ENCODE measurements at regions not wholly inside any gene's neighbourhood (a gene's known extent, or its start where the extent isn't known, plus 50 kb on each side); places are given as distances from the start of the nearest gene placed in this dataset.
A peak's percentile ranks its signal among the peaks of the same experiment; 100 is the strongest.

DNA sequence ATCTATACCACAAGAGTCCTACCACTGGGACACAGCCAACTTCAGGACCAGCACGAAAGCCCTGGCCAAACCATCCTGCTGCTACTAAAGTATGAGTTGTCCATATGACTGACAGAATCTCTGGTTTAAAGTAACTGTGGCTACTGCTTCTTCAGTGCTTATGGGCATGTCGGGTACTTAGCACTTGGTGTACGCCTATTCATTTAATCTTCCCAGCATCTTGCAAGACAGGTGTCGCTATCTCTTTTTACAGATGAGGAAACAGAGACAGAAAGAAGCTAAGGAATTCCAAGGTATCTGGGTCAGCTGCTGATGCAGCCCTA is 203.4 kb upstream of the ID2 start:
- H3K4me3 Mint-ChIP-seq: no peak overlapping the region
- 86 to 90% methylated on average over 4 of the region's 4 CpGs for WGBS, 2 experiments (ENCODE audit: insufficient coverage in 1 of 2, insufficient read length in 1 of 2)

DNA sequence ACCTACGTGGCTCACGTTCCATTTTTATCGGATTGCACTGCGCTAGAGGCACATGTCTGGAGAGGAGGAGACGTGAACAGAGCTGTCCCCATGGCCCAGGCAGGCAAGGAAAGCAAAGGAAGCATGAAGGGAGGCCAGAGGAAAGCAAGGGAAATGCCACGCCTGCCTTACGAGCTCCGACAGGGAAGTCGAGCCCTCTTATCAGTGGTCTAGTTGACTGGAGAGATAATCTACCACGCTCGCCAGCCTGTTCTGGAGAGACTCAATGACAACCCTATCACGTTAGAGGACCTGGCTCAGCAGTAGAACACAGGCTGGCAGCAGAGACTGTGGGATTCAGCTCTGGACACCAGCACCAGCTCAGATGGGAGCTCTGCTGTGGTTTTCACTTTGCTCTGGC is 202.6 kb upstream of the ID2 start:
- Mint-ChIP-seq H3K27me3 (ENCODE audit: insufficient read depth) (no peaks in the 10 kb centered on the region), H3K27ac (no peak overlapping the region), H3K36me3 (ENCODE audit: low read depth) (no peaks in the 10 kb centered on the region), H3K4me1 (peaks cover 17% of the 10 kb centered on the region), H3K9me3 (no peaks in the 10 kb centered on the region), H3K4me3 (no peak overlapping the region)
- Histone ChIP-seq H3K36me3 (ENCODE audit: control insufficient read depth, insufficient read depth, low read length) (no peaks in the 10 kb centered on the region), H3K4me3 (ENCODE audit: low read length) (no peak overlapping the region), H3K27me3 (ENCODE audit: control insufficient read depth, insufficient read depth, low read length, poor library complexity, severe bottlenecking) (no peaks in the 10 kb centered on the region), H3K9me3 (ENCODE audit: control insufficient read depth, low read length) (no peaks in the 10 kb centered on the region), H3K27ac (ENCODE audit: low read depth, low read length) (no peak overlapping the region), H3K9ac (ENCODE audit: extremely low read depth, low read length, poor library complexity, severe bottlenecking) (no peak overlapping the region), H3K4me1 (ENCODE audit: control insufficient read depth, insufficient read depth, low read length) (peaks cover 2% of the 10 kb centered on the region)
- WGBS, 2 experiments (ENCODE audit: insufficient coverage in 1 of 2, insufficient read length in 1 of 2): 64 to 85% methylated on average over 11 to 12 of the region's 12 CpGs
- peak; percentile 64 for DNase-seq
- TF ChIP-seq, protein P1, sequence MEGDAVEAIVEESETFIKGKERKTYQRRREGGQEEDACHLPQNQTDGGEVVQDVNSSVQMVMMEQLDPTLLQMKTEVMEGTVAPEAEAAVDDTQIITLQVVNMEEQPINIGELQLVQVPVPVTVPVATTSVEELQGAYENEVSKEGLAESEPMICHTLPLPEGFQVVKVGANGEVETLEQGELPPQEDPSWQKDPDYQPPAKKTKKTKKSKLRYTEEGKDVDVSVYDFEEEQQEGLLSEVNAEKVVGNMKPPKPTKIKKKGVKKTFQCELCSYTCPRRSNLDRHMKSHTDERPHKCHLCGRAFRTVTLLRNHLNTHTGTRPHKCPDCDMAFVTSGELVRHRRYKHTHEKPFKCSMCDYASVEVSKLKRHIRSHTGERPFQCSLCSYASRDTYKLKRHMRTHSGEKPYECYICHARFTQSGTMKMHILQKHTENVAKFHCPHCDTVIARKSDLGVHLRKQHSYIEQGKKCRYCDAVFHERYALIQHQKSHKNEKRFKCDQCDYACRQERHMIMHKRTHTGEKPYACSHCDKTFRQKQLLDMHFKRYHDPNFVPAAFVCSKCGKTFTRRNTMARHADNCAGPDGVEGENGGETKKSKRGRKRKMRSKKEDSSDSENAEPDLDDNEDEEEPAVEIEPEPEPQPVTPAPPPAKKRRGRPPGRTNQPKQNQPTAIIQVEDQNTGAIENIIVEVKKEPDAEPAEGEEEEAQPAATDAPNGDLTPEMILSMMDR (conservative IDR thresholded peaks at IDR 0.05): no peak

More for the DNA sequence above, 203.4 kb upstream of the ID2 start:
- Histone ChIP-seq H3K9ac (ENCODE audit: extremely low read depth, low read length, poor library complexity, severe bottlenecking) (no peak overlapping the region), H3K4me1 (ENCODE audit: control insufficient read depth, insufficient read depth, low read length) (peaks cover 2% of the 10 kb centered on the region), H3K27ac (ENCODE audit: low read depth, low read length) (no peak overlapping the region), H3K9me3 (ENCODE audit: control insufficient read depth, low read length) (no peaks in the 10 kb centered on the region), H3K27me3 (ENCODE audit: control insufficient read depth, insufficient read depth, low read length, poor library complexity, severe bottlenecking) (no peaks in the 10 kb centered on the region), H3K36me3 (ENCODE audit: control insufficient read depth, insufficient read depth, low read length) (no peaks in the 10 kb centered on the region), H3K4me3 (ENCODE audit: low read length) (no peak overlapping the region)
- Mint-ChIP-seq H3K9me3 (no peaks in the 10 kb centered on the region), H3K27me3 (ENCODE audit: insufficient read depth) (peaks cover 2% of the 10 kb centered on the region), H3K36me3 (ENCODE audit: low read depth) (no peaks in the 10 kb centered on the region), H3K27ac (no peak overlapping the region), H3K4me1 (peaks cover 17% of the 10 kb centered on the region)
- TF ChIP-seq, protein P1 (conservative IDR thresholded peaks at IDR 0.05): no peak
- no peak for DNase-seq

DNA sequence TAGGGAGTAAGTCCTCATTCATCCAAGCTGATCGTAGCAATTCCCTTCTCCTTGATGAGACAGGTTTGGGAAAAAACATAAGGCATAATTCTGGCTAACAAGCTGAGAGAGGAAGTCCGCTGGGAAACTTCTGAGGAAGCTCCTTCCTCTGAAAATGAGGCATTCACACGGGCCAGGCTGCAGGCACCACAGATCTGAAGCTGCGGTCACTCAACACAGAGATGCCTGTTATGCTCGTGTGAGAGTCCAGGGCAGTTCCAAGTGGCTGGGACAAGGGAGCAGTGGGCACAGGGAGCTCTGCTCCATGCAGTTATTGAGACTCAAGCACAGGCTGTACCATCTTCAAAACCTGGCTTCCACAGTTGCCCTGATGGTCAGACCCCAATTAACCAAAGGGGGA is 200.9 kb upstream of the ID2 start:
- no peaks in the 10 kb centered on the region for H3K27me3 Mint-ChIP-seq (ENCODE audit: insufficient read depth)
- H3K27ac Mint-ChIP-seq: no peak overlapping the region
- H3K4me1 ChIP-seq (ENCODE audit: control insufficient read depth, insufficient read depth, low read length): peaks cover 2% of the 10 kb centered on the region

More for the DNA sequence above, 200.9 kb upstream of the ID2 start:
- TF ChIP-seq, protein P1 (conservative IDR thresholded peaks at IDR 0.05): no peak
- DNase-seq: no peak
- H3K27me3 ChIP-seq (ENCODE audit: control insufficient read depth, insufficient read depth, low read length, poor library complexity, severe bottlenecking): no peaks in the 10 kb centered on the region
- H3K36me3 ChIP-seq (ENCODE audit: control insufficient read depth, insufficient read depth, low read length): no peaks in the 10 kb centered on the region
- Mint-ChIP-seq H3K4me1 (peaks cover 13% of the 10 kb centered on the region), H3K36me3 (ENCODE audit: low read depth) (no peaks in the 10 kb centered on the region), H3K4me3 (no peak overlapping the region), H3K9me3 (no peaks in the 10 kb centered on the region)
- H3K27ac ChIP-seq (ENCODE audit: low read depth, low read length): no peak overlapping the region
- no peak overlapping the region for H3K9ac ChIP-seq (ENCODE audit: extremely low read depth, low read length, poor library complexity, severe bottlenecking)
- no peaks in the 10 kb centered on the region for H3K9me3 ChIP-seq (ENCODE audit: control insufficient read depth, low read length)
- WGBS, 2 experiments (ENCODE audit: insufficient coverage in 1 of 2, insufficient read length in 1 of 2): 84 to 87% methylated on average over 5 of the region's 5 CpGs
- H3K4me3 ChIP-seq (ENCODE audit: low read length): no peak overlapping the region

All from endodermal cell (in vitro differentiated cells).